A549 (cell line): ENCODE measurements at regions not wholly inside any gene's neighbourhood (a gene's known extent, or its start where the extent isn't known, plus 50 kb on each side); places are given as distances from the start of the nearest gene placed in this dataset.

Experiments used
- BHLHE40 ChIP-seq: IDR thresholded peaks from 2 replicates; pipeline ENCODE4 v1.6.1; 2012; ENCODE audit warnings: low read depth, low read length, inconsistent platforms
- CHD2 ChIP-seq: fragments of 150-350 bp; IDR thresholded peaks from 2 replicates; pipeline ENCODE4 v1.6.1; 2014; ENCODE audit warnings: low read length; ENCODE audit not compliant: partially characterized antibody
- HDAC2 ChIP-seq: fragments of 200-600 bp; sonication (generic); IDR thresholded peaks from 2 replicates; pipeline ENCODE4 v1.6.1; 2016
- HMGXB4 ChIP-seq: fragments of 250-450 bp; sonication (Bioruptor Pico); IDR thresholded peaks from 2 replicates; pipeline ENCODE4 v1.5.0; 2021; ENCODE audit warnings: mild to moderate bottlenecking, moderate library complexity, borderline replicate concordance
- JUN ChIP-seq, 2 experiments: fragments of >200 bp; sonication (Bioruptor Twin); formaldehyde crosslinking; IDR thresholded peaks; 2 replicates in 1 of 2; 3 replicates in 1 of 2; pipeline ENCODE4 v1.6.1; 2016 to 2017
- REST ChIP-seq: fragments of 200-600 bp; sonication (generic); IDR thresholded peaks from 2 replicates; pipeline ENCODE4 v1.6.1; 2016; ENCODE audit warnings: antibody characterized with exemption, mild to moderate bottlenecking, moderate library complexity
- RNF2 ChIP-seq: fragments of 200-600 bp; sonication (generic); IDR thresholded peaks from 2 replicates; pipeline ENCODE4 v1.6.1; 2016; ENCODE audit warnings: low read depth, mild to moderate bottlenecking, antibody characterized with exemption, moderate library complexity, borderline replicate concordance
- SMC3 ChIP-seq: fragments of >200 bp; sonication (Bioruptor Twin); formaldehyde crosslinking; IDR thresholded peaks from 3 replicates; pipeline ENCODE4 v1.6.1; 2018; ENCODE audit warnings: inconsistent platforms
- TF ChIP-seq, protein P1 (sequence below): fragments of >200 bp; sonication (Bioruptor Twin); formaldehyde crosslinking; IDR thresholded peaks from 3 replicates; pipeline ENCODE4 v1.5.1; 2016
- TF ChIP-seq, protein P2 (sequence below): fragments of >200 bp; sonication (Bioruptor Twin); formaldehyde crosslinking; IDR thresholded peaks from 3 replicates; pipeline ENCODE4 v1.6.1; 2016

- TF ChIP-seq, protein P1, sequence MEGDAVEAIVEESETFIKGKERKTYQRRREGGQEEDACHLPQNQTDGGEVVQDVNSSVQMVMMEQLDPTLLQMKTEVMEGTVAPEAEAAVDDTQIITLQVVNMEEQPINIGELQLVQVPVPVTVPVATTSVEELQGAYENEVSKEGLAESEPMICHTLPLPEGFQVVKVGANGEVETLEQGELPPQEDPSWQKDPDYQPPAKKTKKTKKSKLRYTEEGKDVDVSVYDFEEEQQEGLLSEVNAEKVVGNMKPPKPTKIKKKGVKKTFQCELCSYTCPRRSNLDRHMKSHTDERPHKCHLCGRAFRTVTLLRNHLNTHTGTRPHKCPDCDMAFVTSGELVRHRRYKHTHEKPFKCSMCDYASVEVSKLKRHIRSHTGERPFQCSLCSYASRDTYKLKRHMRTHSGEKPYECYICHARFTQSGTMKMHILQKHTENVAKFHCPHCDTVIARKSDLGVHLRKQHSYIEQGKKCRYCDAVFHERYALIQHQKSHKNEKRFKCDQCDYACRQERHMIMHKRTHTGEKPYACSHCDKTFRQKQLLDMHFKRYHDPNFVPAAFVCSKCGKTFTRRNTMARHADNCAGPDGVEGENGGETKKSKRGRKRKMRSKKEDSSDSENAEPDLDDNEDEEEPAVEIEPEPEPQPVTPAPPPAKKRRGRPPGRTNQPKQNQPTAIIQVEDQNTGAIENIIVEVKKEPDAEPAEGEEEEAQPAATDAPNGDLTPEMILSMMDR, result no peak
- TF ChIP-seq HDAC2 (no peak), SMC3 (no peak), HMGXB4 (CRISPR knock-in tag) (no peak), REST (no peak), JUN (IDR thresholded peaks at IDR 0.05) (no peak), BHLHE40 (no peak), RNF2 (no peak), CHD2 (no peak)
- TF ChIP-seq, protein P2, sequence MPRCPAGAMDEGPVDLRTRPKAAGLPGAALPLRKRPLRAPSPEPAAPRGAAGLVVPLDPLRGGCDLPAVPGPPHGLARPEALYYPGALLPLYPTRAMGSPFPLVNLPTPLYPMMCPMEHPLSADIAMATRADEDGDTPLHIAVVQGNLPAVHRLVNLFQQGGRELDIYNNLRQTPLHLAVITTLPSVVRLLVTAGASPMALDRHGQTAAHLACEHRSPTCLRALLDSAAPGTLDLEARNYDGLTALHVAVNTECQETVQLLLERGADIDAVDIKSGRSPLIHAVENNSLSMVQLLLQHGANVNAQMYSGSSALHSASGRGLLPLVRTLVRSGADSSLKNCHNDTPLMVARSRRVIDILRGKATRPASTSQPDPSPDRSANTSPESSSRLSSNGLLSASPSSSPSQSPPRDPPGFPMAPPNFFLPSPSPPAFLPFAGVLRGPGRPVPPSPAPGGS, result no peak
Measured at GRCh38 chr20:40811004-40811403, 122.0 kb upstream of the MAFB start.
